Vagina (tissue), 2 donors: ENCODE measurements at regions not wholly inside any gene's neighbourhood (a gene's known extent, or its start where the extent isn't known, plus 50 kb on each side); places are given as distances from the start of the nearest gene placed in this dataset.
"Not testable (repeated sequence)": the region's sequence is repeated elsewhere in the genome, so short reads cannot be mapped to it uniquely, and the experiment has no call there.

Experiments
- CTCF ChIP-seq, 3 experiments: fragments of 450-650 bp in 2 of 3; fragments of 200-600 bp in 1 of 3; sonication (generic) in 1 of 3; IDR thresholded peaks; one replicate each; pipeline ENCODE4 v1.5.1; 2017 to 2019; ENCODE audit warnings: antibody characterized with exemption in 3 of 3, mild to moderate bottlenecking in 2 of 3, moderate library complexity in 2 of 3
- POLR2A ChIP-seq, 2 donors: fragments of 450-650 bp; IDR thresholded peaks; one replicate each; pipeline ENCODE4 v1.6.1; 2017; ENCODE audit warnings: antibody characterized with exemption in 2 of 2, mild to moderate bottlenecking in 2 of 2, moderate library complexity in 2 of 2

GRCh38 chr6:134804311-134804710 is 145.6 kb downstream of the ALDH8A1 start:
- TF ChIP-seq CTCF, POLR2A (IDR thresholded peaks at IDR 0.05): not testable (repeated sequence)
